ENCODE measurements at regions not wholly inside any gene's neighbourhood (a gene's known extent, or its start where the extent isn't known, plus 50 kb on each side); places are given as distances from the start of the nearest gene placed in this dataset.

DNA sequence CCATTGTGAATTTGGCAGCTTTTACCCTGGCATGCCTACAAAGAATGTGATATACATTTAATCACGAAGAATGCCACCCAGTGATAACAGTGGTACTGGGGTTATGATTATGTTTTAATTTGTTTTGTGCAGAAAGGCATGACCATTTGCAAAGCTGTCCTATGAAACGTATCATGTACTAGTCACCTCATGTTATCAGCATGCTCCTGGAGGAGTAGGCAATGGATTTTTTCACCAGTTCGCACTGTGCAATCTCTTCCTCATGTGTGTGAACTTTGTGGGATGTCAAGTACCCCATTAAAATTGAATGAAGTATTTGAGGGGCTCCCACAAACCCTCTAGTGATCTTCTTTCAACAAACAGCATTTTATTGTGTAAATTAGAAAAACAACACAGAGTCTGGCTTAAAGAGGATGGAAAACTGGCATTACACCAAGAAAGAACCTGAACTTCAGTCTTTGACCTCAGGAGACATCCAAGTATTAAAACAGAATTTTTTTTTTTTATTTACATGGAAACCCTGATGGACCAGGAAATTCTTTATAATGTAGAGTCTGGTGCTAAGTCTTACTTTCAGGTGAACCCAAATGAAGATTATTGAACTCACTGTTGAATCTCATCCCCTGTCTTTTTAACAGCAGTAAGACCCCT lies 200.6 kb upstream of the PGRMC2 start:
- TF ChIP-seq ZNF274 (IDR thresholded peaks at IDR 0.05; ENCODE audit: low read depth, low read length) (no peak), SUZ12 (IDR thresholded peaks at IDR 0.05; ENCODE audit: extremely low read depth, insufficient read depth, insufficient read length) (no peak), YY1 (IDR thresholded peaks at IDR 0.05; ENCODE audit: insufficient read depth, insufficient read length) (no peak)

Data from NT2/D1 (cell line).